HG02678 (cell line): ENCODE measurements at regions not wholly inside any gene's neighbourhood (a gene's known extent, or its start where the extent isn't known, plus 50 kb on each side); places are given as distances from the start of the nearest gene placed in this dataset.
A peak's percentile ranks its signal among the peaks of the same experiment; 100 is the strongest.
"Not testable (repeated sequence)": the region's sequence is repeated elsewhere in the genome, so short reads cannot be mapped to it uniquely, and the experiment has no call there.

Experiments
- ATAC-seq: cut with Tn5 transposase; IDR thresholded peaks from one replicate; pipeline ENCODE4 v1.9.1; 2021; ENCODE audit warnings: mild to moderate bottlenecking, moderate library complexity; ENCODE audit not compliant: unreplicated experiment

GRCh38 chr1:111063595-111063994 is 76.3 kb downstream of the DRAM2 start:
- no peak for ATAC-seq

- no peak for ATAC-seq
Observed at GRCh38 chr1:111062624-111063023, 77.3 kb downstream of the DRAM2 start.

- ATAC-seq, result no peak
Observed at GRCh38 chr1:111062081-111062480, 77.8 kb downstream of the DRAM2 start.

GRCh38 chr1:111054656-111055055 is 85.2 kb downstream of the DRAM2 start:
- ATAC-seq, result no peak

DNA sequence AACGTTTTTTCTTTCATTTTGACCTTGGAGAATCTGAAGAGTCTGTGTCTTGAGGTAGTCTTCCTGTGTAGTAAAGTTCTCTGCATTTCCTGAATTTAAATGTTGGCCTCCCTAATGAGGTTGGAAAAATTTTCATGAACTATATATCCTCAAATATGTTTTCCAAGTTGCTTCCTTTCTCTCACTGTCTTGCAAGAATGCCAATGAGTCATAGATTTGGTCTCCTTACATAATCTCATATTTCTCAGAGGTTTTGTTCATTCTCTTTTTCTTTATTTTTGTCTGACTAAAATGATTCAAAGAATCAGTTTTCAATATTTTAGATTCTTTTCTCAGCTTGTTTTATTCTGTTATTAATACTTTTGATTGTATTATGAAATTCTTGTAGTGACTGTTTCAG is 87.6 kb downstream of the DRAM2 start:
- no peak for ATAC-seq

- ATAC-seq, result not testable (repeated sequence)
Observed at GRCh38 chr1:111048253-111048652, 84.5 kb upstream of the LRIF1 start.

- no peak for ATAC-seq
Observed at GRCh38 chr1:111045033-111045722, 81.5 kb upstream of the LRIF1 start.

DNA sequence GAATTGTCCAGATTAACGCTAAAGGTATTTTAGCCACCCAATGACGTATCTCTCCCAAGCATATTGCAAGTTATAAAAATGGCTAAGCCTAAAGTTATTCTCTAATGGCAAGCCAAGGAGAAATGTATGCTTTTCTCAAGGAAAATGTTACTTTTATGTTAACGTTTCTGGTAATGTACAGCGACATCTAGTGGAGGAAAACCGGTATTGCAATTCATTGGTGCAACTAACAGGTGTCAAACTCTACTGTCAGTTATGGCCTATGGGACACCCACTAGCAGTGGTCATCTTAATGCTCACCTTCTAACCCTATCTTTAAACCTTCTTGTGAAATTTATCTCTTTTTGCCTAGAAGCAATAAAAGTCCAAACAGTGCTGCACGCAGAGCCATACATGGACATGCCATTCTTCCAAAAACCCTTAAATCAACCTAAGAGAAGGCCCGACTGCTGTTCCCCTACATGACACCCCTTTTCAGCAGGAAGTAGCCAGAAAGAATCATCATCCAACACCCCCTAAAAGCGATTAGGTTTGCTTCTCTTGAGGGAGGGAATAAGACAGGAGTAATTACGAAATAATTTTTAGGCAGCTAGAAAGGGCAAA is 68.7 kb upstream of the LRIF1 start:
- ATAC-seq, result no peak

GRCh38 chr1:111030590-111030989 is 66.9 kb upstream of the LRIF1 start:
- peak; percentile 38 for ATAC-seq

DNA sequence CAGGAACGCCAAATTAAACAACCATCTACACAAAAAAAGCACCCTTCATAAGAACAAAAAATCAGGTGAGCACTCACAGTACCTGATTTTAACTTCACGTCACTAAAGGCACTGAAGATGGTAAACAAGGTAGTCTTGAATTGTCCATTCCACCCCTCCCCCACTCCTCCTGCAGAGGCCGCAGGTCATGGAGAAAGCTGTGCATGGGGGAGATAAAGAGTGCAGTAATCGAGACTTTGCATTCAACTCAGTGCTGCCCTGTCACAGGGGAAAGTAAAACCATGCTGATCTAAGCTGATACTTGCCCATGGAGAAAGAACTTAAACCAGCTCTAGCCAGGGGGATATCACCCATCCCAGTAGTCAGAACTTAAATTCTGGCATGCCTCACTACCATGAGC is 61.4 kb upstream of the LRIF1 start:
- no peak for ATAC-seq

DNA sequence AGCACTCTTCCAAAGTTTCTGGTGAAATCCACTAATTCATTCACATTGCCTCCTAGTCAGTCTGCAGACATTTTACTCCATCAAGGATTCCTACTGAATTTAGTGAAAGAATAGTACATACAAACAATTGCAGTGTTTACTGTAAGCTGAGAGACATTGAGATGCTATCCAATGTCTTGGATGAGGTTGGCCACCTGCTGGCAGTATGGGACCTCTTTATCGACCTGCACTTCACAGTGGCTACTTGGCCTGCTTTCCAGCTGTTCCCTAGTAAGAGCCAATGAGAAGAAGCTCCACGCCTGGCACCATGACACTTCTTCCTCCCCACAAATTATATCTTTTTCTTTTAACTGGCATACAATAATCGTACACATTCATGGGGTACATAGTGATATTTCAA is 51.5 kb upstream of the LRIF1 start:
- ATAC-seq, result no peak
